IMR-90 (cell line): ENCODE measurements at regions not wholly inside any gene's neighbourhood (a gene's known extent, or its start where the extent isn't known, plus 50 kb on each side); places are given as distances from the start of the nearest gene placed in this dataset.

Source experiments
- ATAC-seq: fragments of 200-7000 bp; cut with Tn5 transposase; 2 replicates; pipeline ENCODE4 v1.9.1; 2020; ENCODE audit warnings: low read depth, mild to moderate bottlenecking, moderate library complexity
- BruUV-seq: library from RNA; stranded (reverse); fragments of 400-500 nt; replicated peaks from 2 replicates; lab custom pipeline; 2021; lab: Mats Ljungman, UMichigan
- CTCF ChIA-PET: fragments of 300-600 bp; formaldehyde crosslinking; extraction: SDS; loops from one replicate; lab custom pipeline; 2021; ENCODE audit warnings: antibody characterized with exemption; lab: Yijun Ruan, JAX
- POLR2A ChIA-PET: fragments of 300-600 bp; sonication (Branson Sonifier 250); formaldehyde crosslinking; loops from one replicate; lab custom pipeline; 2022; ENCODE audit warnings: antibody characterized with exemption; ENCODE audit not compliant: unreplicated experiment; lab: Charles Lee
- DNase-seq: peaks from one replicate; pipeline ENCODE4 v3.0.0; 2013
- H2AFZ ChIP-seq: replicated peaks from 2 replicates; pipeline ENCODE3; 2013; ENCODE audit warnings: low read length, mild to moderate bottlenecking; ENCODE audit not compliant: poor library complexity
- H2AK5ac ChIP-seq: 2 replicates; pipeline ENCODE4 v1.6.1; 2013; ENCODE audit warnings: low read depth, low read length, inconsistent platforms
- H2AK9ac ChIP-seq: replicated peaks from 2 replicates; pipeline ENCODE3; 2013; ENCODE audit warnings: mild to moderate bottlenecking, low read depth, low read length, moderate library complexity; ENCODE audit not compliant: poor library complexity
- H2BK120ac ChIP-seq: 2 replicates; pipeline ENCODE4 v1.6.1; 2013; ENCODE audit warnings: low read depth, low read length, inconsistent platforms
- H2BK15ac ChIP-seq: 3 replicates; pipeline ENCODE4 v1.6.1; 2013; ENCODE audit warnings: low read depth, low read length, inconsistent platforms
- H2BK20ac ChIP-seq: 2 replicates; pipeline ENCODE4 v1.6.1; 2013; ENCODE audit warnings: low read depth, mild to moderate bottlenecking, inconsistent platforms, low read length, moderate library complexity
- H2BK5ac ChIP-seq: 2 replicates; pipeline ENCODE4 v1.6.1; 2013; ENCODE audit warnings: mild to moderate bottlenecking, low read depth, low read length, inconsistent platforms; ENCODE audit not compliant: poor library complexity, severe bottlenecking
- H3K14ac ChIP-seq: replicated peaks from 2 replicates; pipeline ENCODE4 v1.6.1; 2013; ENCODE audit warnings: low read depth, low read length, inconsistent platforms
- H3K18ac ChIP-seq: 2 replicates; pipeline ENCODE4 v1.6.1; 2013; ENCODE audit warnings: low read depth, low read length, control low read depth
- H3K23ac ChIP-seq: 2 replicates; pipeline ENCODE4 v1.6.1; 2013; ENCODE audit warnings: low read depth, low read length, inconsistent platforms
- H3K27ac ChIP-seq: 2 replicates; pipeline ENCODE4 v1.5.1; 2013; ENCODE audit warnings: mild to moderate bottlenecking, control low read depth, low read length; ENCODE audit not compliant: insufficient read depth
- H3K27me3 ChIP-seq: 2 replicates; pipeline ENCODE4 v1.6.1; 2013; ENCODE audit warnings: low read length; ENCODE audit not compliant: control insufficient read depth, insufficient read depth
- H3K36me3 ChIP-seq: 2 replicates; pipeline ENCODE4 v1.6.1; 2013; ENCODE audit warnings: low read length, mixed read lengths; ENCODE audit not compliant: control insufficient read depth, insufficient read depth
- H3K4ac ChIP-seq: 2 replicates; pipeline ENCODE4 v1.6.1; 2013; ENCODE audit warnings: low read depth, low read length, inconsistent platforms
- H3K4me1 ChIP-seq: 2 replicates; pipeline ENCODE4 v1.6.1; 2013; ENCODE audit warnings: low read length, mixed read lengths; ENCODE audit not compliant: control insufficient read depth, insufficient read depth
- H3K4me2 ChIP-seq: 2 replicates; pipeline ENCODE4 v1.6.1; 2013; ENCODE audit warnings: low read depth, mild to moderate bottlenecking, control low read depth, low read length, moderate library complexity
- H3K4me3 ChIP-seq: 2 replicates; pipeline ENCODE4 v1.5.1; 2013; ENCODE audit warnings: low read depth, mild to moderate bottlenecking, control low read depth, low read length, moderate library complexity; ENCODE audit not compliant: insufficient read depth
- H3K56ac ChIP-seq: 2 replicates; pipeline ENCODE4 v1.6.1; 2013; ENCODE audit warnings: low read length, inconsistent platforms; ENCODE audit not compliant: insufficient read depth; ENCODE audit errors: extremely low read depth
- H3K79me1 ChIP-seq, 2 experiments: 2 replicates each; pipeline ENCODE4 v1.6.1; 2013; ENCODE audit warnings: low read length in 2 of 2, inconsistent platforms in 1 of 2, low read depth in 1 of 2
- H3K9ac ChIP-seq: 2 replicates; pipeline ENCODE4 v1.6.1; 2013; ENCODE audit warnings: low read depth, low read length, control low read depth
- H3K9me1 ChIP-seq: 2 replicates; pipeline ENCODE4 v1.6.1; 2013; ENCODE audit warnings: low read length, inconsistent platforms; ENCODE audit not compliant: insufficient read depth
- H3K9me3 ChIP-seq: 2 replicates; pipeline ENCODE4 v1.6.1; 2013; ENCODE audit warnings: low read length; ENCODE audit not compliant: control insufficient read depth, insufficient read depth
- H4K20me1 ChIP-seq: 2 replicates; pipeline ENCODE4 v1.6.1; 2013; ENCODE audit warnings: low read length, inconsistent platforms; ENCODE audit not compliant: insufficient read depth
- H4K5ac ChIP-seq: 2 replicates; pipeline ENCODE4 v1.6.1; 2013; ENCODE audit warnings: mild to moderate bottlenecking, low read depth, low read length, control low read depth
- H4K8ac ChIP-seq, 2 experiments: 2 replicates each; pipeline ENCODE4 v1.6.1; 2013; ENCODE audit warnings: low read depth in 2 of 2, low read length in 2 of 2, control low read depth in 1 of 2, inconsistent platforms in 1 of 2
- H4K91ac ChIP-seq: 2 replicates; pipeline ENCODE4 v1.6.1; 2013; ENCODE audit warnings: low read depth, low read length, inconsistent platforms; ENCODE audit not compliant: insufficient read depth
- BHLHE40 ChIP-seq: fragments of 150-350 bp; IDR thresholded peaks from 2 replicates; pipeline ENCODE4 v1.6.1; 2016; ENCODE audit warnings: mild to moderate bottlenecking, low read depth, low read length
- CEBPB ChIP-seq: IDR thresholded peaks from 2 replicates; pipeline ENCODE4 v1.6.1; 2012; ENCODE audit warnings: low read depth, low read length, improper control_type of control experiment
- CTCF ChIP-seq: conservative IDR thresholded peaks from 2 replicates; pipeline ENCODE4 v1.5.1; 2012; ENCODE audit warnings: mild to moderate bottlenecking, low read depth, low read length, improper control_type of control experiment
- ELK1 ChIP-seq: fragments of 150-350 bp; IDR thresholded peaks from 2 replicates; pipeline ENCODE4 v1.6.1; 2016; ENCODE audit warnings: low read depth, mild to moderate bottlenecking, low read length, moderate library complexity, borderline replicate concordance
- FOS ChIP-seq: fragments of 150-350 bp; IDR thresholded peaks from 2 replicates; pipeline ENCODE4 v1.6.1; 2016; ENCODE audit warnings: low read depth, low read length
- MAFK ChIP-seq: IDR thresholded peaks from 2 replicates; pipeline ENCODE4 v1.6.1; 2012; ENCODE audit warnings: low read depth, low read length, improper control_type of control experiment
- MAZ ChIP-seq: IDR thresholded peaks from 2 replicates; pipeline ENCODE4 v1.6.1; 2012; ENCODE audit warnings: low read depth, mild to moderate bottlenecking, low read length, improper control_type of control experiment, moderate library complexity, borderline replicate concordance
- NFE2L2 ChIP-seq: fragments of 150-350 bp; IDR thresholded peaks from 2 replicates; pipeline ENCODE4 v1.6.1; 2016; ENCODE audit warnings: low read depth, mild to moderate bottlenecking, low read length
- POLR2A ChIP-seq: IDR thresholded peaks from 2 replicates; pipeline ENCODE4 v1.6.1; 2012; ENCODE audit warnings: mild to moderate bottlenecking, low read depth, low read length
- RAD21 ChIP-seq: IDR thresholded peaks from 2 replicates; pipeline ENCODE4 v1.6.1; 2012; ENCODE audit warnings: low read length, improper control_type of control experiment
- SMC3 ChIP-seq: fragments of 150-350 bp; IDR thresholded peaks from 2 replicates; pipeline ENCODE4 v1.6.1; 2016; ENCODE audit warnings: low read depth, mild to moderate bottlenecking, antibody characterized with exemption, low read length, moderate library complexity
- USF2 ChIP-seq: fragments of 150-350 bp; IDR thresholded peaks from 2 replicates; pipeline ENCODE4 v1.6.1; 2017; ENCODE audit warnings: mild to moderate bottlenecking, antibody characterized with exemption, low read length, low read depth
- WGBS, 2 experiments: methylation state at CpG; one replicate each; pipeline versions ENCODE4 v1.1.5 to v1.1.7; 2013; ENCODE audit warnings: missing lambda C conversion rate in 2 of 2; ENCODE audit not compliant: insufficient read length in 1 of 2; ENCODE audit errors: extremely low coverage in 2 of 2; 5-methylcytosine and 5-hydroxymethylcytosine counted together
- dilution Hi-C: fragments of 300-500 bp; cut with HindIII; formaldehyde crosslinking; loops from one replicate; pipeline ENCODE4 v1.14.3; 2018; ENCODE audit warnings: low sequenced_read_pairs; ENCODE audit not compliant: unreplicated experiment
- in situ Hi-C: fragments of 300-500 bp; cut with MboI; formaldehyde crosslinking; loops from 3 replicates; pipeline ENCODE4 v1.14.3; 2019; ENCODE audit warnings: low sequenced_read_pairs, inconsistent platforms, mixed read lengths
- intact Hi-C: fragments of 100-400 bp; cut with micrococcal nuclease; formaldehyde crosslinking; loops from 2 replicates; pipeline ENCODE4 v1.10.0; 2022

DNA sequence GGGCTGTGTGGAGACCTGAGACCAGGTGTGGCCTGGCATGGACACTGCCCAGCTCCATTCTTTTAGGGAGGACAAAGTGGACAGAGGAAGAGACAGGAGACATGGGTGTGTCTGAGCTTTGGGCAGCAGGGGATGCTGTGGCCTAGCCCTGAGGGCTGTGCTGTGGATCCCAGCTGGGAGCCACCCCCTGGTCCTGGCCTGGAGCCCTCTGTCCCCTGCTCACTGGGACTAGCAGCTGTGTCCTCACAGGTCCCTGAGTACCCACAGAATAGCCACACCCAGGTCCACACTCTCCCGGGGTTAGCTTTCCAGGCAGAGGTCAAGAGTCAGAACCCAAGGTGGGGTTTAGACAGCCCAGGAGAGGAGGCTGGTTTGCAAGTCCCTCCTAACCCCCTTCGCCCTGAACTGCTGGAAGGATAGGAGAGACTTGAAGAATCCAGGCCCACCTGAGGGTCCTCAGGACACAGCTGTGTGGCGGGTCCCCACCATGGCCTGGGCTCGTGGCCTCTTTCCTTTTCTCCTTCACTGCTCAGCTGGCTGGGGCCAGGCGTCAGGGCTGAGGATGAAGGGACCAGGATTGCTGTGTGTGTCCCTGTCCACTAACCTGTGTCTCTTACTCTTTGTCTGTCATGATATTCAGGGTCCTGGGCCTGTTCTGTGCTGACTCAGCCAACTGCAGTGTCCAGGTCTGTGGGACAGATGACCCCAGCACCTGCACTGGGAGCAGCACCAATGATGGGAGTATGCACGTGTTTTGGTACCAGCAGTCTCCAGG, 78.5 kb upstream of the VPREB1 start:
- Histone ChIP-seq H4K5ac (no peak overlapping the region), H4K91ac (no peak overlapping the region), H2BK20ac (no peak overlapping the region), H3K4ac (no peak overlapping the region), H3K4me1 (no peaks in the 10 kb centered on the region), H3K36me3 (no peaks in the 10 kb centered on the region), H3K27ac (no peak overlapping the region), H4K20me1 (no peaks in the 10 kb centered on the region), H3K9me3 (no peaks in the 10 kb centered on the region), H2BK120ac (no peak overlapping the region), H3K14ac (no peak overlapping the region), H2AFZ (no peak overlapping the region), H3K79me1 (no peaks in the 10 kb centered on the region), H3K4me3 (no peak overlapping the region), H3K56ac (no peak overlapping the region), H4K8ac (no peak overlapping the region), H3K4me2 (no peak overlapping the region), H2BK5ac (no peak overlapping the region), H2BK15ac (no peak overlapping the region), H3K23ac (no peak overlapping the region), H3K18ac (no peak overlapping the region), H3K9ac (no peak overlapping the region), H2AK5ac (no peak overlapping the region), H3K9me1 (no peaks in the 10 kb centered on the region), H2AK9ac (no peak overlapping the region), H3K27me3 (peaks cover 49% of the 10 kb centered on the region)
- no peak for TF ChIP-seq USF2
- TF ChIP-seq NFE2L2 = no peak
- TF ChIP-seq MAZ = no peak
- TF ChIP-seq POLR2A = no peak
- TF ChIP-seq CTCF = no peak
- TF ChIP-seq FOS = no peak
- no peak for TF ChIP-seq ELK1
- no peak for TF ChIP-seq CEBPB
- no peak for TF ChIP-seq MAFK
- no peak for TF ChIP-seq RAD21
- TF ChIP-seq BHLHE40 = no peak
- TF ChIP-seq SMC3 = no peak
- no peak for ATAC-seq
- CTCF ChIA-PET = interaction anchor here (1.4 kb wide), 1 partner anchor 36 kb away, joined by 3 read pairs; no protein-coding TSS in a partner anchor
- POLR2A ChIA-PET = interaction anchor here (0.5 kb wide), 1 partner anchor 60 kb away, joined by 3 read pairs; no protein-coding TSS in a partner anchor
- in situ Hi-C loops = no loop called here
- no TSS peak for BruUV-seq
- intact Hi-C loops = no loop called here
- 0% methylated on average over 2 of the region's 6 CpGs; no CpG with 5 or more reads in 1 of the 2 experiments for WGBS, 2 experiments
- dilution Hi-C loops = no loop called here
- DNase-seq = no peak
